Panc1 (cell line): ENCODE measurements at regions not wholly inside any gene's neighbourhood (a gene's known extent, or its start where the extent isn't known, plus 50 kb on each side); places are given as distances from the start of the nearest gene placed in this dataset.

ENCODE experiments used
- ATAC-seq: fragments of 200-7000 bp; cut with Tn5 transposase; 2 replicates; pipeline ENCODE4 v1.9.1; 2020; ENCODE audit warnings: mild to moderate bottlenecking, moderate library complexity
- BruUV-seq: library from RNA; stranded (reverse); fragments of 400-500 nt; replicated peaks from 2 replicates; lab custom pipeline; 2021; lab: Mats Ljungman, UMichigan
- CTCF ChIA-PET: fragments of 300-600 bp; sonication (Branson Sonifier 250); formaldehyde crosslinking; loops from one replicate; lab custom pipeline; 2022; ENCODE audit warnings: antibody characterized with exemption; lab: Charles Lee
- POLR2A ChIA-PET: fragments of 300-600 bp; sonication (Branson Sonifier 250); formaldehyde crosslinking; loops from one replicate; lab custom pipeline; 2022; ENCODE audit warnings: antibody characterized with exemption; lab: Charles Lee
- DNase-seq: peaks from one replicate; pipeline ENCODE4 v3.0.0-alpha.2; 2010; ENCODE audit warnings: low read depth, low spot score
- H3K27ac ChIP-seq: 2 replicates; pipeline ENCODE4 v1.5.1; 2011; ENCODE audit warnings: mild to moderate bottlenecking, low read length, inconsistent platforms
- H3K27me3 ChIP-seq: fragments of 200-500 bp; sonication (Bioruptor generic); 2 replicates; pipeline ENCODE4 v1.6.0; 2014; ENCODE audit warnings: low read length, inconsistent platforms; ENCODE audit not compliant: control insufficient read depth, insufficient read depth
- H3K36me3 ChIP-seq: fragments of 200-500 bp; sonication (Bioruptor generic); 2 replicates; pipeline ENCODE4 v1.5.1; 2014; ENCODE audit warnings: inconsistent platforms, mild to moderate bottlenecking, low read length, moderate library complexity; ENCODE audit not compliant: control insufficient read depth, insufficient read depth
- H3K4me1 ChIP-seq: 2 replicates; pipeline ENCODE4 v1.5.1; 2011; ENCODE audit warnings: inconsistent platforms, mild to moderate bottlenecking, low read length, moderate library complexity; ENCODE audit not compliant: control insufficient read depth, insufficient read depth
- H3K4me3 ChIP-seq, 2 experiments: 2 replicates each; pipeline ENCODE4 v1.5.1; 2011 to 2012; ENCODE audit warnings: low read depth in 2 of 2, low read length in 2 of 2, mild to moderate bottlenecking in 2 of 2, inconsistent platforms in 1 of 2, moderate library complexity in 1 of 2
- H3K9me3 ChIP-seq: fragments of 200-500 bp; sonication (Bioruptor generic); 2 replicates; pipeline ENCODE4 v1.5.1; 2014; ENCODE audit warnings: low read depth, mild to moderate bottlenecking, inconsistent platforms, low read length, moderate library complexity; ENCODE audit not compliant: control insufficient read depth, insufficient read depth
- CTCF ChIP-seq: fragments of 450-650 bp; IDR thresholded peaks from 2 replicates; pipeline ENCODE4 v1.5.1; 2017; ENCODE audit warnings: mild to moderate bottlenecking
- POLR2AphosphoS5 ChIP-seq: IDR thresholded peaks from 2 replicates; pipeline ENCODE4 v1.6.1; 2012; ENCODE audit warnings: mild to moderate bottlenecking, low read depth, low read length, moderate library complexity
- REST ChIP-seq, 2 experiments: IDR thresholded peaks; 2 replicates each; pipeline ENCODE4 v1.6.1; 2011 to 2012; ENCODE audit warnings: low read depth in 2 of 2, control low read depth in 1 of 2, low read length in 1 of 2, mild to moderate bottlenecking in 1 of 2, moderate library complexity in 1 of 2; ENCODE audit not compliant: insufficient read depth in 1 of 2
- SIN3A ChIP-seq: IDR thresholded peaks from 2 replicates; pipeline ENCODE4 v1.6.1; 2012; ENCODE audit warnings: low read depth, mild to moderate bottlenecking, low read length, moderate library complexity, borderline replicate concordance; ENCODE audit not compliant: insufficient read depth
- TCF7L2 ChIP-seq: IDR thresholded peaks from 2 replicates; pipeline ENCODE4 v1.6.1; 2011; ENCODE audit warnings: mild to moderate bottlenecking, low read depth, low read length, inconsistent platforms
- in situ Hi-C: cut with HindIII; loops from 2 replicates; pipeline ENCODE4 v1.10.0; 2016; ENCODE audit warnings: low sequenced_read_pairs, low pct_unique_long_range_greater_than_20kb
- intact Hi-C: fragments of 100-400 bp; cut with micrococcal nuclease; formaldehyde crosslinking; loops from one replicate; pipeline ENCODE4 v1.10.0; 2022; ENCODE audit not compliant: unreplicated experiment

GRCh38 chr6:137362878-137363804 lies 131.1 kb downstream of the OLIG3 start:
- POLR2A ChIA-PET = no interaction called here
- no peak for TF ChIP-seq POLR2AphosphoS5
- no peak for TF ChIP-seq CTCF
- no peak for TF ChIP-seq SIN3A
- TF ChIP-seq TCF7L2 = no peak
- no peak for TF ChIP-seq REST (IDR thresholded peaks at IDR 0.05; ENCODE audit: insufficient read depth in 1 of 2, low read depth in 2 of 2, low read length in 1 of 2)

GRCh38 chr6:137361701-137362100 lies 132.5 kb downstream of the OLIG3 start:
- H3K27ac ChIP-seq = no peak overlapping the region
- H3K4me3 ChIP-seq = no peak overlapping the region
- TF ChIP-seq TCF7L2 (no peak), REST (IDR thresholded peaks at IDR 0.05; ENCODE audit: insufficient read depth in 1 of 2, low read depth in 2 of 2, low read length in 1 of 2) (no peak), CTCF (no peak), POLR2AphosphoS5 (no peak), SIN3A (no peak)
- no peaks in the 10 kb centered on the region for H3K4me1 ChIP-seq
- intact Hi-C loops = no loop called here
- ATAC-seq (no peak), DNase-seq (no peak)
- no TSS peak for BruUV-seq
- ChIA-PET CTCF (interaction anchor here (0.5 kb wide), 1 partner anchor 292 kb away, joined by 3 read pairs; no protein-coding TSS in a partner anchor), POLR2A (interaction anchor here (0.8 kb wide), 1 partner anchor 11 kb away, joined by 3 read pairs; no protein-coding TSS in a partner anchor)
- in situ Hi-C loops = no loop called here
- H3K36me3 ChIP-seq = no peaks in the 10 kb centered on the region
- no peaks in the 10 kb centered on the region for H3K9me3 ChIP-seq
- H3K27me3 ChIP-seq = no peaks in the 10 kb centered on the region; the same call in 1 of the 2 replicates

More at GRCh38 chr6:137362878-137363804, 131.1 kb downstream of the OLIG3 start:
- no peaks in the 10 kb centered on the region; the same call in 1 of the 2 replicates for H3K27me3 ChIP-seq
- no peak for DNase-seq
- H3K4me3 ChIP-seq = no peak overlapping the region
- H3K9me3 ChIP-seq = no peaks in the 10 kb centered on the region
- no peaks in the 10 kb centered on the region for H3K4me1 ChIP-seq
- intact Hi-C loops = no loop called here
- no TSS peak for BruUV-seq
- CTCF ChIA-PET = no interaction called here
- in situ Hi-C loops = no loop called here
- no peak for ATAC-seq
- H3K27ac ChIP-seq = no peak overlapping the region
- no peaks in the 10 kb centered on the region for H3K36me3 ChIP-seq
